T-helper 1 cell treated with Interleukin-12 subunit alpha and Interleukin-12 subunit beta and Interleukin-4 antibody, amounts not matched to agents 30 ng/mL and 1 ng/mL, for 36 hours (primary cell): ENCODE measurements at regions not wholly inside any gene's neighbourhood (a gene's known extent, or its start where the extent isn't known, plus 50 kb on each side); places are given as distances from the start of the nearest gene placed in this dataset.
"Not testable (repeated sequence)": the region's sequence is repeated elsewhere in the genome, so short reads cannot be mapped to it uniquely, and the experiment has no call there.

Experiments used
- intact Hi-C: fragments of 100-400 bp; cut with micrococcal nuclease; formaldehyde crosslinking; loops from one replicate; pipeline ENCODE4 v1.15.1; 2024

DNA sequence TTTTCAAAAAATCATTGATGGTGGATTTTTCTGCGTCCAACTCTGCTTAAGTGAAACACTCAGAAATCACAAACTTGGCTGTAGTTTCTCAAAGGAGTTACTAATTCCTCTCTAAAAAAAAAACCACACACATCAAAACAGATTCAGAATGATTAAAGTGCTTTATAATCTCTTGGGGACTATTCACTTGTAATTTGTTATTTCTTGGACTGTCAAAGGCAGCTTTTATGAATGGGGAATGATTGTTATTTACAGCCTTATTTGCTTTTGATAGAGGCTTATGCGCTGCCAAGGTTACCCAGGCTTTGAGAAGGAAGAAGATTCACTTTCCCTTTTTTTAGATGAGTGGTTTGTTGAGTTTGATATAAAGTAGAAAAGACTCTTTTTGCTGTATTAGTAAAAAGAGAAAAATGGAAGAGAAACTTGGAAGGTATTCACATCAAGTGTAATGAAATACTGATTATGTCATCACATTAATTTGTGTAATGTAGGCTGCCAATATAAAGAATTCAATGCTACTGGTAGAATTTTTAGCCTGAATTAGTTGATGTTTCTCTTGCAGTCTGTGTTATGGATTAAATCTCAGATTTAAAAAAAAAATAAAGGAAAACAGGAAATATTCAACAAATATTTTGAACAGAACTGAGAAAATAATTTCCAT is 381.0 kb upstream of the SASH1 start:
- intact Hi-C loops = no loop called here

DNA sequence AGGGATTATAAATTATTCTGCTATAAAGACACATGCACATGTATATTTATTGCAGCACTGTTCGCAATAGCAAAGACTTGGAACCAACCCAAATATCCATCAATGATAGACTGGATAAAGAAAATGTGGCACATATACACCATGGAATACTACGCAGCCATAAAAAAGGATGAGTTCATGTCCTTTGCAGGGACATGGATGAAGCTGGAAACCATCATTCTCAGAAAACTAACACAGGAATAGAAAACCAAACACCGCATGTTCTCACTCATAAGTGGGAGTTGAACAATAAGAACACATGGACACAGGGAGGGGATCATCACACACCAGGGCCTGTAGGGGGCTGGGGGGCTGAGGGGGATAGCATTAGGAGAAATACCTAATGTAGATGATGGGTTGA is 377.2 kb upstream of the SASH1 start:
- intact Hi-C loops = not testable (repeated sequence)

DNA sequence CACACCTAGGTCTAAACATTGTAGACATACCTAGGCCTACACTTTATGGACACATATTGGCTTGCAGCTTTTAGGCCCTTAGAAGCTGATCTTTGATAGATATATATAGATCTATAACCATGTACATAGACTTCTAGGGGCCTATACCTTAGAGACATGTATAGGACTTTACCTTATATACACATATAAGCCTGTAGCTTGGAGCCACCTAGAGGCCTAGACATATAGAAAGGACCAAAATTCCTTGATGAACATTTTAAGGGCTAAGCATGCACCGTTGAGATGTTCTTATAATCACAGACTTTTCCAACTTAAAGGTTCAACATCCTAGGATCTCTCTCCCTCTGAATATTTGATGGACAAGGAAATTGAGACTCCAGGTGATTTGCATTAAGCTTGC is 371.7 kb upstream of the SASH1 start:
- intact Hi-C loops = loop anchor here (5.0 kb wide), 1 partner anchor 464 kb away; the partner anchor contains the start of gene SAMD5

DNA sequence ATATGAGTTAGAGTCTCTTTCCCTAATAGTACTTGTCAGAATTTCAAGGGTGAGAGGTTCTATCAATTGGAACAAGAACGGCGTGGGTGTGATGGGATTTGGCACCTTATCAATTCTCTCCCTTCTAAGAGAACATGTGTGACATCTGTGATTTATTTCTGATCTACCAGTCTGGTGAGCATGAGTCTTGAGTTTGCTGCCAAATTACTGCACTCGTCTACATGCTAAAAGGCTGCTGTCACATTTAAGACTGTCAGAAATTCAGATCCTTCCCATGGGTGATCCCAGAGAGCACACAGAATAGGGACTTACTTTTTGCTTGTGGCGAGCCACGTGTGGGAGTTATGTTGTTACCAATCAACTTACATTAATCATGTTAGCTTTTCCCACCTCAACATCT is 370.2 kb upstream of the SASH1 start:
- intact Hi-C loops = loop anchor here (1.0 to 5.0 kb wide), 2 partner anchors 29 to 465 kb away; partner anchors contain the start of gene SAMD5

DNA sequence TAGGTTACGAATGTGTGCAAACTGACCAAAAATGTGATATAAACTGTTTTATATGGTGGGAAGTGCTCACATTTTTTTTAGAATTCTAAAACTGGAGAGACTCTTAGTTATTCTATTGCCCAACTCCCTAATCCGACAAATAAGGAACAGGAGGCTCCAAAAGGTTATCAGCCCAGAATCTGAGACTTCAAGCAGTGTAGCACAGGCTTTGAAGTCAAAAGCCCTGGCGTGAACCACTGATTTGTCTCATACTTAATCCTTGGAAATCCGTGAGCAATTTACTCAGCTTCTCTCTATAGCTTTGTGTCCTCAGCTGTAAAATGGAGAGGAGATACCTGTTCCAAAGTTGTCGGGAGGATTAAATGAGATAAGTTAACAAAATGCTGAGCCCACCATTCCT is 368.8 kb upstream of the SASH1 start:
- intact Hi-C loops = loop anchor here (5.0 kb wide), 1 partner anchor 467 kb away; the partner anchor contains the start of gene SAMD5

DNA sequence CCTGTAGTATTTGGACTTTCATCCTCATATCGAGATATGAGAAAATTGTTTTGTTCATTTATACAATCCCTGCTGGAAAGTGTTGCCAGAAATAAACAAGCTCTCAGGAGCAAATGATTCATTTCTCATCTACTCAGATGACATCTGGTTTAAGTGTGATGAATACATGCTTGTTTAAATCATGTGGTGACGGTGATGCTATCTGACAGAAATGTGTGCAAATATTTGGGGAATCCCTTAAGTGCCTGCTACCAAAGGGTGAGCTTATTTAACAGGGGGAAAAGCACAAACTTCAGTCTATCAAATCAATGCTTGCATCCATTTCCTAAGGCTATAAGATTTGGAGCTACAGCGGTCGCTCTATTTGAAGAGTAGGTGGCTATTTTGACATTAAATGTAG is 368.3 kb upstream of the SASH1 start:
- intact Hi-C loops = loop anchor here (5.0 kb wide), 1 partner anchor 467 kb away; the partner anchor contains the start of gene SAMD5

DNA sequence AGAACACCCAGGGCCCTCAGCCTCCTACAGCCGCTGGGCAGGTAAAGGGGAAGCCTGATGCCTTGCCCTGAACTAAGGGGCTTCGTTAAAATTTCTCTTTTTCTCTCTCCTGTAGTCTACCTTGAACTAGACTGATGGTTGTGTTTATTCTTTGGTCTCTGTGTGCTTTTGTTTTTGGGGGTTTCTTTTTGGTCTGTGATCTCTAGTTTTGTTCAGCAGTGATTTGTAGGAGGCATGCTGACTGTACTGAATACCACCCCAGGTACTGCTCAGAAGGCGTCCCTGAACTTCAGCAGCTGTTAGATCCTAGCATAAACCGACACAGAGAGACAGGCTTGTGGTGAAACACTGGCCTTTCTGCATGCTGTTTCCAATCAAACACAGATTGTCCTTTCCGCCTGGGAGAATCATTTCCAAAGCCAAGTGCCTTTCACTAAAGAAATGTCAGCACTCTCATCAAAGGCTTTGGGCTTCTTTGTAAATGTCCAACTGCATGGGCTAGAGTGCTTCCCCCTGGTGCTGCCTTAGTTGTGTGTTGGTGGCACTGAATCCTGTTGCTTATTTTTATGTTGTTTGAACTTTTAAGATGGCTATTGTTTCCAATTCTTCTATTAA is 364.7 kb upstream of the SASH1 start:
- intact Hi-C loops = no loop called here

DNA sequence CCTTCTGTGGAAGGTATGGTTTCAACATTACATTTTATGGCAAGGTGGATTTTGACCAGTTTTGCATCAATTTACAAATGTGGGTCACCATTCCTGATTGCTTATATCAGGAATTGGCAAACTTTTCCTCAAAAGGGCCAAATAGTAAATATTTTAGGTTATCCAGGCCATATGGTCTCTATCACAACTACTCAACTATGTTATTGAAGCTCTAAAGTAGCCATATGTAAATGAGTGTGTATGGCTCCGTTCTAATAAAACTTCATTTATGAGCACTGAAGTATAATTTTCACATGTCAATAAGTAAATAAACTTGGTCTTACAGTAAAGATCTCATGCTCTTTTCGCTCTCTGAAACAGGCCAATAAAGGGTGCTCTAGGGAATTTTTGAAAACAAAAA is 362.7 kb upstream of the SASH1 start:
- intact Hi-C loops = no loop called here

DNA sequence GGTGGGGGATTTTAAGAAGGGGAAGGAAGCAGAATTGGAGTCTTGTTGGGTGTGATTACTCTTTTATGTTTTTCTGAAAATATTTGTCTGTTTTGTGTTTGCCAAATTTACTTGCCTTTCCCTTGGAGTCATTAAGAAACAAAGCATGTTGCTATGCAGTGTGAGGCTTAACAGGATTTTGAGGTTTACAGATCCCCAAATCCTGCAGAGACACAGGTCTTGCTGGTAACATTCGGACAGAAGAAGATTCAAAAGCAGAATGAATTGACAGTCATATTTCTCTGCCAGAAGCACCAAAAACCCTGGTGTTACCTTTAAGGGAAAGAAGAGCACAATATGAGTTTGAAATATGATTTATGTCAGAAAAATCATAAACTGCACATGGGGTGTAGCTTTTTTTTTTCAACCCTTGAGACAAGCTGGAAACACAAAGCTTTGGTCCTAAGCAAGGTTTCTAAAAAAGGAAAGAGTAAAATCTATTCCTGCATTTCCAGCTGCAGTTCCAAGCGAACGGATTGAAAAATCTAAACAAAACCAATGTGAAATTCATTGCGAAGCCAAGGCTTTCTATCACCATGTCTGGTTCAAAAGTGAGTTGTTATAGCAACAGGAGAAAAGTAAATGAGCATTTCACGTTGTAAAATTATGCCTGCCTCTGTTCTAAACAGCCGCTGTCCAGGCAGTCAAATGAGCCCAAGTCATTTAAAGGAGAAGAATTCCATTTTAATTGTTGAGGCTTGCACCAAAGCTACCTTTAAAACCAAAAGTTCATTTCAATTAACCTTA is 358.9 kb upstream of the SASH1 start:
- intact Hi-C loops = no loop called here

DNA sequence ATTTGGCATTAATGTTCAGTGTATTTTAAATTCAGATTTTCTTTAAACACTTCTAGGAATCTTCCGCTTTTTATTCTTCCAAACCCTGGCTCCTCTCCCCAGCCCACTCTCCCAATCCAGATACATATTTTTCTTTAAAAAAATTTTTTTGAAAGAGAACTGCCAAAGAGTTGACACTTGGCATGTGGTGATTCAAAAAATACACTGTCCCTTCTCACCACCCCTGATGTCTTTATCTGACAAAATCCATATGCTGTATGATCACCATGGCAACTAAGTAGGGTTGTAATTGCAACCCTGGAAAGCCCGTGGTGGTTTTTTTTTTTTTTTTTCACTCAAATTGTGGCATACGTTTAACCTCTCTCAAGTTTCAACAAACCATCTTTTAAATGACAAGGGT is 355.8 kb upstream of the SASH1 start:
- intact Hi-C loops = no loop called here

DNA sequence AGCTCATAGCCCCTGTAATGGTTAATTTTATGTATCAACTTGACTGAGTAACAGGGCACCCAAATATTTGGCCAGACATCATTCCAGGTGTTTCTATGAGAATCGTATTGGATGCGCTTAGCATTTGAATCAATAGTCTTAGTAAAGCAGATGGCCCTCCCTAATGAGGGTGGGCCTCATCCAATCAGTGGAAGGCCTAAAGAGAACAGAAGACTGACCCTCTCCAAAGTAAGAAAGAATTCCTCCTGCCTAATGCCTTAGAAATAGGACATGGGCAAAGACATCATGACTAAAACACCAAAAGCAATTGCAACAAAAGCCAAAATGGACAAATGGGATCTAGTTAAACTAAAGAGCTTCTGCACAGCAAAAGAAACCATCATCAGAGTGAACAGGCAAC is 352.5 kb upstream of the SASH1 start:
- intact Hi-C loops = no loop called here

DNA sequence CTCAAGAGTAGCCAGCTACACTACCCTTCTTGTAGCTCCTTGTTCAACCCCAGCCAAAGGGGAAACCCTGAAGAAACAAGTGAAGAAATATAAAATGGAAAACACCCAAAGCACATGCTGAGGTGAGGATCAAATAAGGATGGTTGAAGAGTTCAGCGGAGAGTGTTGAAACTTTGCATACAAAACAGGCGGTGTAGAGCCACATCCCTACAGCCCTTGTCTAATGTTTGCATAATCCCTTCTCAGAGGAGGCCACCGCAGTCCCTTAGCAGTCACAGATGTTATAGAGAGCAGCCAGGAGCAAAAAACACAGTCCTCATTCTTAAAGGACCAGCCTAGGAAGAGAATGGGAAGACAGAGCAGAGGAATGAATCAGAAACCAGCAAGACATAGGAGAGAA is 350.7 kb upstream of the SASH1 start:
- intact Hi-C loops = no loop called here

DNA sequence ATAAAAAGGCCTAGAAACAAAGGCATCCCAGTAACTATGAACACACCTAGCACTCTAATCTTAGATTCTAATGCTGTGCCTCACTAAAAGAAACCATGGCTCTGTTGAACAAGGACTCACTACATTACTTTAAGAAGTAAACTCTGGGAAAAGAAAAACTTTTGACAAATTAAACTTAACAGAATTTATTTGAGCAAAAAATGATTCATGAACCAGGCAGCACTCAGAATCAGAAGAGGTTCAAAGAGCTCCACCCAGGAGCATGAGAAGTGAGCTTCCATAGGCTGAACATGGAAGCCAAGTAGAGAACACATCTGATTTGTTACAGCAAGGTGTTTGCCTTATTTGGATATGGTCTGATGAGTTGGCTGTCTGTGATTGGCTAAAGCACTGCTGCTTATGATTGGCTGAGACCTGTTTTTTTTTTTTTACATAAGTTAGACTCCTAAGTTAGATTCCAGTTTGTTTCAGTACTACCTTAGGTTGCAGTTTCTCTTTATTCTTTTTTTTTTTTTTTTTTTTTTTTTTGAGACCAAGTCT is 343.6 kb upstream of the SASH1 start:
- intact Hi-C loops = no loop called here

DNA sequence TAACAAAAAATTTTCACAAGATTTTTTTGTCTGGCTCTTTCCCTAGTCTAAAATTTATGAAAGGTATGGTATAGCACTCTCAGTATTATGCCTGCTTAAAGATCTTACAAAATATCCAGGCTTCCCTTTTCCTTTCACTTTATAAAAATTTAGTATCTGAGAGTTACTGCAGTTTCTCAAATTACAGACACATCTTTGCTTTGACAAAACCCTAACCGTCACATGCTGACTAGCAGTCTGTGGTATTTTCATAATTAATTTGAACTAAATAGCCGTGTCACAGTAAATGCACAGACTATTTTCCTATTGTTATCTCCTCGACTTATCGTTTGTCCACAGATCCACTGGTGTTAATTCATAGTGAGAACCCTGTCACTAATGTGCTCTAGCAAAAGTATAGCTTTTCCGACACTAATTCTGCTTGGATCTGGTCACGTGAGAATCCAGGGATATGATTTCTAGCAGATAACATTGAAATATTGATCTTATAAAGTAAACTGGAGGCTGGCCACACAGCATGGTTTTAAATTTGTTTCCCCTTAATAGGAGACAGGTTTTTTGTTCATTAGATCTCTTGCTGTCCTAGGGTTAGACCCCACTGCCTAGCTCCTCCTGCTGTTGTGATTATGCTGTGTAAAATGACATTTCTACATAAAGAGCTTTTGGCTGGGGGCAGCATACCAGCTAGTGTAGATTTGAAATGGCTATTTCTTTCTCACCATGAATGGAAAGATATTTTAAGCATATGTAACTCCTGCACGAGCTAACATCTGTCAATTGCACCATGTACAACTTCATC is 340.6 kb upstream of the SASH1 start:
- intact Hi-C loops = no loop called here

DNA sequence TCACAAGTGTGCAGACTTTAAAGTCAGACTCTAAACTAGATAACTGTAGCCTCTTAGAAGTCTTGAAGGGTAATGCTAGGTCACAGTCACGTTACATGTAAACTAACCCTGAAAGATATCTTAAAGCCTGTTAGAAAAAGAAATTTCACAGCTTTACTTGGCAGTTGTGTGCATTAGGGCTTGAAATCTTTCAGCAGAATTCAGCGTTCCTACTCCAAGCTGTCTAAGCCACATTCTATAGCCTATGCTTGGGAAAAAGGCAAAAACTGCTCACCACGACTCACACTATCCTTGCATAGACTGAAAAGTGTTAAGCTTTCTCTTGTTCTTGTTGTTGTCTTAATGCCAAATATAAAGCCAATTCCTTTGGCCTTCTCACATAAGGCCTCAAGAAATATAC is 338.0 kb upstream of the SASH1 start:
- intact Hi-C loops = no loop called here

DNA sequence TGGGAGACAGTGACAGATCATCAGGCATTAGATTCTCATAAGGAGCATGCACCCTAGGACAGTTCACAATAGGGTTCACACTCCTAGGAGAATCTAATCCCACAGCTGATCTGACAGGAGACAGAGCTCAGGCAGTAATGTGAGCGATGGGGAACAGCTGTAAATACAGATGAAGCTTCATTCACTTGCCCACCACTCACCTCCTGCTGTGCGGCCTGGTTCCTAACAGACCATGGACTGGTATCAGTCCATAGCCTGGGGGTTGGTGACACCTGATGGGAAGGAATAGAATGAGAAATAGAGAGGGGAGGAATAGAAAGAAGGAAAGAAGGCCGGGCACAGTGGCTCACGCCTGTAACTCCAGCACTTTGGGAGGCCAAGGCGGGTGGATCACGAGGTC is 336.8 kb upstream of the SASH1 start:
- intact Hi-C loops = no loop called here

DNA sequence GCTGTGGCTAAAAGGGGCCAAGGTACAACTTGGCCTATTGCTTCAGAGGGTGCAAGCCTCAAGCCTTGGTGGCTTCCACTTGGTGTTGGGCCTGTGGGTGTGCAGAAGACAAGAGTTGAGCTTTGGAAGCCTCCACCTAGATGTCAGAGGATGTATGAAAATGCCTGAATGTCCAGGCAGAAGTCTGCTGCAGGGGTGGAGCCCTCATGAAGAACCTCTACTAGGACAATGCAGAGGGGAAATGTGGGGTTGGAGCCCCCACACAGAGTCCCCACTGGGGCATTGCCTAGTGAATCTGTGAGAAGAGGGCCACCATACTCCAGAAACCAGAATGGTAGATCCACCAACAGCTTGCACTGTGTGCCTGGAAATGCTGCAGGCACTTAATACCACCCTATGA is 332.1 kb upstream of the SASH1 start:
- intact Hi-C loops = not testable (repeated sequence)

DNA sequence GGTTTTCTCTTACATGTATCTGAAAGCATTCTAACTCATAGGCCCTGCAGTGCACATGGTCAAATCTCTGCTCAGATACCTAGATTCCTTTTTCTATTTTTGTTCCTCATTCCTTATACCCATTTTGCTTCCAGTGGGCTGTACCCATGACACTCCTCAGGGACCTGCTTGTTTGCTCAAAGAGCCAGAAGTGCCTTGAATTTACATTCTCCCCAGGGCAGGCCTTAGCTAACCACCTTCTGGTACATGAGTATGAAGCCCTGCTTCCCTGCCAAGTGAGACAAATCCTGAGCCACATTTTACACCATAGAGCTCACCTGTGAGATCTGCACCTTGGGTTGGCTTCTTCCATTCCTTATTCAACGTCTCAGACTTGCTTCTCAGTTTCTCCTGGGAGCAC is 326.6 kb upstream of the SASH1 start:
- intact Hi-C loops = no loop called here

DNA sequence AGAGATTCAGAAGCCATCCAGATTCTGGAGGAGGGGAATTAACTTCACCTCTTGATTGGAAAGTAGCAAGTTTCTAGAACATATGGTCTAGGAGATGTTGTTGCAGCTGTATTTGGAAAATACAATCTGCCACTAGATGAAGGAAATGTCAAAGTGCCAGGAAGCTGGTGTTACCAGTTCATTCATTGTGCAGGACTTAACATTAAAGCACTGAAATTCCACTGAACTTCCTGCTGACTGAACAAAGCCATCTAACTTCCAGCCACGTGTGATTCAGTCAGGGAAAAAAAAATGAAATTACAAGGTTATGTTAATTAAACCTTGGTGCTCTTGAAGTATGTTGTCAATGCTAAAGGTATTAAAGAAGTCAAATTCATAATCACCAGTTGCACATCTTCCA is 321.5 kb upstream of the SASH1 start:
- intact Hi-C loops = no loop called here

DNA sequence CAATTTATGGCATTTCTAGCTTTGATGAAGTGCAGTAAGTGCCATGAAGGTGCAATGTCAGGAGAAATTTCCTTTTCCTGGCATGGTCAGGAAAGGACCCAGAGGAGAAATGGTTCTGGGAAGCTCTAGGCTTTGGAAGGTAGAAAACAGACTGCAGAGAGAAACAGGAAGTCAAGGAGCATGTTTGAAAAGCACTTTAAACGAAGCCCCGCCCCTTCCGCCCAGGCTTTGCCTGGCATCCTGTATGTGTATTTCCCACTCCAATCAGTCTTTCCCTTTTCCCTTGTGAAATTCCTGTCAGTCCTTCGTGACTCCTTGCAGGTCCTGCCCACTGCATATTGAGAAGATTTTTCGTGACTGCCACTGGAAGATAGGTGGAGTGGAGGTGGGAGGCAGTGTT is 320.9 kb upstream of the SASH1 start:
- intact Hi-C loops = no loop called here

DNA sequence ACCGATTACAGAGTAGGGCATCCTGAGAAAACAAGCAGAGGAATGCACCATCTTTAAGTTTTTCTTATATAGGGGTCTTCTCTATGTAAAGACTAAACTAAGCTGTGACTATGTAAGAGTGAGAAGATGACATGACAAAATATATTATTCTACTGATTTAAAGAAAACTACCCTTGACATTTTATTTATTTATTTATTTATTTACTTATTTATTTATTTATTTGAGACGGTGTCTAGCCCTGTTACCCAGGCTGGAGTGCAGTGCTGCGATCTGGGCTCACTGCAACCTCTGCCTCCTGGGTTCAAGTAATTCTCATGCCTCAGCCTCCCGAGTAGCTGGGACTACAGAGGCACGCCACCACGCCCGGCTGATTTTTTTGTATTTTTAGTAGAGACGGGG is 320.4 kb upstream of the SASH1 start:
- intact Hi-C loops = not testable (repeated sequence)
